GM21423 (cell line): ENCODE measurements at regions not wholly inside any gene's neighbourhood (a gene's known extent, or its start where the extent isn't known, plus 50 kb on each side); places are given as distances from the start of the nearest gene placed in this dataset.
"Not testable (repeated sequence)": the region's sequence is repeated elsewhere in the genome, so short reads cannot be mapped to it uniquely, and the experiment has no call there.

Experiments used
- ATAC-seq: cut with Tn5 transposase; IDR thresholded peaks from one replicate; pipeline ENCODE4 v1.9.1; 2021; ENCODE audit warnings: mild to moderate bottlenecking, moderate library complexity; ENCODE audit not compliant: unreplicated experiment

GRCh38 chr11:95652002-95652472 lies 137.5 kb downstream of the FAM76B start:
- no peak for ATAC-seq

GRCh38 chr11:95650276-95650675 lies 139.3 kb downstream of the FAM76B start:
- no peak for ATAC-seq

- ATAC-seq, result no peak
These were observed 141.7 kb downstream of the FAM76B start for GRCh38 chr11:95647871-95648270.

- ATAC-seq, result no peak
These were observed 142.2 kb downstream of the FAM76B start for GRCh38 chr11:95647355-95647754.

GRCh38 chr11:95641495-95641894 lies 148.1 kb downstream of the FAM76B start:
- peak; percentile 100 for ATAC-seq

GRCh38 chr11:95638501-95638900 lies 151.1 kb downstream of the FAM76B start:
- no peak for ATAC-seq

- no peak for ATAC-seq
These were observed 164.2 kb downstream of the FAM76B start for GRCh38 chr11:95625164-95625900.

GRCh38 chr11:95616256-95616804 lies 173.3 kb downstream of the FAM76B start:
- no peak for ATAC-seq

GRCh38 chr11:95611827-95612226 lies 177.8 kb downstream of the FAM76B start:
- ATAC-seq, result no peak

- not testable (repeated sequence) for ATAC-seq
These were observed 179.4 kb downstream of the FAM76B start for GRCh38 chr11:95610185-95610584.

- no peak for ATAC-seq
These were observed 181.5 kb downstream of the FAM76B start for GRCh38 chr11:95608093-95608492.

GRCh38 chr11:95606824-95607223 lies 182.8 kb downstream of the FAM76B start:
- ATAC-seq, result no peak

- ATAC-seq, result no peak
These were observed 184.2 kb downstream of the FAM76B start for GRCh38 chr11:95605271-95605940.

- ATAC-seq, result no peak
These were observed 189.5 kb downstream of the FAM76B start for GRCh38 chr11:95599959-95600586.

GRCh38 chr11:95595973-95596489 lies 193.6 kb downstream of the FAM76B start:
- no peak for ATAC-seq

- no peak for ATAC-seq
These were observed 194.0 kb downstream of the FAM76B start for GRCh38 chr11:95595541-95595940.

GRCh38 chr11:95593111-95593510 lies 196.5 kb downstream of the FAM76B start:
- ATAC-seq, result no peak

GRCh38 chr11:95592471-95592870 lies 197.1 kb downstream of the FAM76B start:
- no peak for ATAC-seq

- no peak for ATAC-seq
These were observed 199.5 kb downstream of the FAM76B start for GRCh38 chr11:95589893-95590612.

- ATAC-seq, result no peak
These were observed 200.8 kb downstream of the FAM76B start for GRCh38 chr11:95588821-95589220.

- no peak for ATAC-seq
These were observed 202.9 kb downstream of the FAM76B start for GRCh38 chr11:95586661-95587060.
